ENCODE measurements at regions not wholly inside any gene's neighbourhood (a gene's known extent, or its start where the extent isn't known, plus 50 kb on each side); places are given as distances from the start of the nearest gene placed in this dataset.

DNA sequence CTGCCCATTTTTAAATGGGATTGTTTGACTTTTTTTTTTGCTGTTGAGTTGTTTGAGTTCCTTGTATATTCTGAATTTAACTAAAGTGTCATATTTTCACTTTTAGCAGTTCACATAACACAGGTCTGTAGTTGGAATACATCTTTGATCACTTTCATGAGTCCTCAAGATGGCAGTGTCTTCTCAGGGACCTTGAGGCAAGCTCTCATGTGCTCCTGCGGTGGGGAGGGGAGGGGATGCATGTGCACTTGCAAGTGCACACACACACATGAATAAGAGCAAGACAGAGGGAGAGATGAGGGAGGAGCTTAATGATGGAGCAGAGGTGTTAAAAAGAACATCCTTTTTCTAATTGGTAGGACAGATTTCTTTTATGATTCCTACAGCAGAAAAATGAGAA lies 291.4 kb upstream of the OR4E1 start:
- H3K23me2 ChIP-seq (ENCODE audit: low read depth, low read length), result no peaks in the 10 kb centered on the region; the same call in 1 of the 2 replicates
- no peaks in the 10 kb centered on the region for H4K20me1 ChIP-seq (replicated peaks in 1 of 2; ENCODE audit: control insufficient read depth in 1 of 2, insufficient read depth in 2 of 2, low read length in 2 of 2)
- H2BK120ac ChIP-seq (replicated peaks; ENCODE audit: low read depth, low read length), result no peak overlapping the region
- H3K9ac ChIP-seq (replicated peaks in 1 of 4; ENCODE audit: extremely low read depth in 1 of 4, low read depth in 3 of 4, low read length in 3 of 4), result no peak overlapping the region
- no peak overlapping the region for H3K4me2 ChIP-seq (ENCODE audit: insufficient read depth in 1 of 2, low read depth in 2 of 2, low read length in 2 of 2)
- no peak overlapping the region for H2BK15ac ChIP-seq (ENCODE audit: low read length)
- no peak overlapping the region for H3K14ac ChIP-seq (ENCODE audit: insufficient read length)
- no peak overlapping the region for H2AFZ ChIP-seq (ENCODE audit: low read length)
- TF ChIP-seq FOSL1 (IDR thresholded peaks at IDR 0.05; ENCODE audit: insufficient read depth, low read depth, low read length), result no peak
- TF ChIP-seq CHD1 (IDR thresholded peaks at IDR 0.05; ENCODE audit: low read depth, low read length), result no peak
- no peak for TF ChIP-seq RXRA (IDR thresholded peaks at IDR 0.05; ENCODE audit: insufficient read depth, low read depth, low read length)
- TF ChIP-seq SUZ12 (IDR thresholded peaks at IDR 0.05; ENCODE audit: low read length), result no peak
- no peak for TF ChIP-seq CBX5 (IDR thresholded peaks at IDR 0.05; ENCODE audit: low read depth, low read length)
- no peak for TF ChIP-seq BRCA1 (IDR thresholded peaks at IDR 0.05; ENCODE audit: low read depth, low read length)
- no peak for TF ChIP-seq CHD2 (IDR thresholded peaks at IDR 0.05; ENCODE audit: low read length)
- no peak for TF ChIP-seq SP4 (IDR thresholded peaks at IDR 0.05; ENCODE audit: low read length)
- no peak for TF ChIP-seq CTBP2 (IDR thresholded peaks at IDR 0.05; ENCODE audit: borderline replicate concordance, insufficient read depth, insufficient read length, low read length)
- no peak for TF ChIP-seq SAP30 (IDR thresholded peaks at IDR 0.05; ENCODE audit: insufficient read depth, insufficient replicate concordance, low read length)
- TF ChIP-seq HDAC6 (IDR thresholded peaks at IDR 0.05; ENCODE audit: low read depth, low read length), result no peak
- no peak for TF ChIP-seq JUND (IDR thresholded peaks at IDR 0.05; ENCODE audit: low read length)
- no peak for TF ChIP-seq RNF2 (IDR thresholded peaks at IDR 0.05; ENCODE audit: borderline replicate concordance, low read depth, low read length, missing control alignments, poor library complexity, severe bottlenecking)
- H3K4me1 ChIP-seq (replicated peaks in 1 of 4; ENCODE audit: control insufficient read depth in 3 of 4, insufficient read depth in 4 of 4, low read length in 3 of 4), result no peaks in the 10 kb centered on the region
- no peak overlapping the region for H2BK5ac ChIP-seq (ENCODE audit: low read depth, low read length)
- no peak overlapping the region for H3K4ac ChIP-seq (replicated peaks; ENCODE audit: insufficient read length, low read depth, low read length)
- DNase-seq (ENCODE audit: low read depth in 1 of 2, low spot score in 2 of 2), result no peak
- no peak overlapping the region for H3K4me3 ChIP-seq (ENCODE audit: extremely low read depth in 1 of 4, insufficient read depth in 2 of 4, low read depth in 3 of 4, low read length in 4 of 4)
- H3K56ac ChIP-seq (replicated peaks; ENCODE audit: insufficient read length, low read depth, low read length), result no peak overlapping the region
- no peak overlapping the region for H3K23ac ChIP-seq (ENCODE audit: insufficient read length)
- H3K27me3 ChIP-seq (replicated peaks in 1 of 4; ENCODE audit: control insufficient read depth in 3 of 4, extremely low read depth in 1 of 4, insufficient read depth in 3 of 4, low read length in 3 of 4), result no peaks in the 10 kb centered on the region
- H2BK20ac ChIP-seq (ENCODE audit: low read length), result no peak overlapping the region
- WGBS, 2 experiments (ENCODE audit: extremely low coverage in 1 of 2, insufficient coverage in 1 of 2, insufficient read length in 1 of 2, insufficient replicate concordance in 2 of 2, low coverage in 1 of 2, low lambda C conversion rate in 2 of 2, missing lambda C conversion rate in 1 of 2), result 93% methylated on average over 1 of the region's 1 CpG; no CpG with 5 or more reads in 1 of the 2 experiments
- no peaks in the 10 kb centered on the region for H3K9me3 ChIP-seq (ENCODE audit: insufficient read depth in 2 of 2, low read depth in 1 of 2, low read length in 1 of 2)
- no peak overlapping the region for H3K18ac ChIP-seq (ENCODE audit: extremely low read depth, low read length)
- FAIRE-seq, result no peak
- H4K8ac ChIP-seq (ENCODE audit: extremely low read depth, insufficient read depth, low read length), result no peak overlapping the region
- no peaks in the 10 kb centered on the region for H3K36me3 ChIP-seq (ENCODE audit: control insufficient read depth in 2 of 4, insufficient read depth in 4 of 4, low read length in 3 of 4)
- H3K27ac ChIP-seq (ENCODE audit: low read depth, low read length), result no peak overlapping the region
- POLR2A ChIA-PET (ENCODE audit: partially characterized antibody), result interaction anchor here (0.7 kb wide), 1 partner anchor 46 kb away, joined by 3 read pairs; no protein-coding TSS in a partner anchor
- H2BK12ac ChIP-seq (ENCODE audit: low read depth, low read length), result no peak overlapping the region
- H4K5ac ChIP-seq (ENCODE audit: insufficient read length, low read depth, low read length), result no peak overlapping the region
- no peaks in the 10 kb centered on the region for H3K79me2 ChIP-seq (ENCODE audit: control insufficient read depth in 1 of 2, insufficient read depth in 2 of 2, low read length in 2 of 2)
- H4K91ac ChIP-seq (replicated peaks; ENCODE audit: insufficient read length, low read length), result no peak overlapping the region
- CTCF ChIA-PET (ENCODE audit: partially characterized antibody), result interaction anchor here (2.3 kb wide), 1 partner anchor 13 kb away, joined by 5 read pairs; no protein-coding TSS in a partner anchor
- no peak overlapping the region for H2AK5ac ChIP-seq (ENCODE audit: low read depth, low read length)
- no peaks in the 10 kb centered on the region for H3K79me1 ChIP-seq (ENCODE audit: low read depth, low read length)
